Activated T-helper 2 cell treated with anti-CD3 and anti-CD28 coated beads, Interferon-gamma antibody, Interleukin-2, Interleukin-4, amounts not matched to agents 10 μg/mL and 5 μg/mL and 100 μg/mL, durations not matched to agents 14 hours and 24 hours and 36 hours (primary cell): ENCODE measurements at regions not wholly inside any gene's neighbourhood (a gene's known extent, or its start where the extent isn't known, plus 50 kb on each side); places are given as distances from the start of the nearest gene placed in this dataset.

Source experiments
- DNase-seq: peaks from one replicate; pipeline ENCODE4 v3.0.0; 2021; ENCODE audit warnings: low spot score
- H3K27ac Mint-ChIP-seq: one replicate; pipeline ENCODE4 v1.8.0; 2021; ENCODE audit warnings: mixed read lengths
- H3K27me3 Mint-ChIP-seq: one replicate; pipeline ENCODE4 v1.8.0; 2021; ENCODE audit warnings: low read depth, mixed read lengths
- H3K36me3 Mint-ChIP-seq: one replicate; pipeline ENCODE4 v1.8.0; 2021; ENCODE audit warnings: low read depth, mixed read lengths
- H3K4me1 Mint-ChIP-seq: one replicate; pipeline ENCODE4 v1.8.0; 2021; ENCODE audit warnings: low read depth, mixed read lengths
- H3K4me3 Mint-ChIP-seq: one replicate; pipeline ENCODE4 v1.8.0; 2021; ENCODE audit warnings: low read depth, mild to moderate bottlenecking, moderate library complexity, mixed read lengths
- H3K9me3 Mint-ChIP-seq: one replicate; pipeline ENCODE4 v1.8.0; 2021; ENCODE audit warnings: mixed read lengths
- intact Hi-C: fragments of 100-400 bp; cut with micrococcal nuclease; formaldehyde crosslinking; loops from one replicate; pipeline ENCODE4 v1.15.1; 2023

- no peaks in the 10 kb centered on the region for H3K9me3 Mint-ChIP-seq
- no peaks in the 10 kb centered on the region for H3K36me3 Mint-ChIP-seq
- H3K27ac Mint-ChIP-seq, result no peak overlapping the region
- no peak for DNase-seq
- no peaks in the 10 kb centered on the region for H3K27me3 Mint-ChIP-seq
- intact Hi-C loops, result no loop called here
- no peaks in the 10 kb centered on the region for H3K4me1 Mint-ChIP-seq
- H3K4me3 Mint-ChIP-seq, result no peak overlapping the region
These were observed 173.5 kb downstream of the TSHZ3 start for GRCh38 chr19:31175564-31176348.

DNA sequence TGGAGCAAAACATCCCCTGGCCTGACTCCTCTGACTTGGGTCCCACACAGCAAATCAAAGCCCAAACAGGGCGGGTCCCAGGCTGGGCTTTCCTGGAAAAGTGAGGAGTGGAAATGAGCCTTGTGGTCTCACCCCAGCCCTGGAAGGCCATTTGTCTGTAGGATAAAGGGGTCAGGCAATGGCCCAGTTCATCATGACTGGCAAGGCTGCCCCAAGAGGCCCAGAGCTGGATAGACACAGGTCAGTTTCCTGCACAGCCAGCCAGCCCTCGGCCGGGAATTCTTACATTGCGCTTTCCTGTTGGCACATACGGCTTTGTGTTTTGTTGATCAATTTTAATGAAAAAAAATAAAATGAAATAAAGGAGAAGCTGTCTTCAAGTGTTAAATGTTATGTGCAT, 174.3 kb downstream of the TSHZ3 start:
- H3K27me3 Mint-ChIP-seq, result no peaks in the 10 kb centered on the region
- no peaks in the 10 kb centered on the region for H3K36me3 Mint-ChIP-seq
- DNase-seq, result no peak
- no peak overlapping the region for H3K4me3 Mint-ChIP-seq
- intact Hi-C loops, result no loop called here
- H3K9me3 Mint-ChIP-seq, result no peaks in the 10 kb centered on the region
- H3K4me1 Mint-ChIP-seq, result no peaks in the 10 kb centered on the region
- no peak overlapping the region for H3K27ac Mint-ChIP-seq

DNA sequence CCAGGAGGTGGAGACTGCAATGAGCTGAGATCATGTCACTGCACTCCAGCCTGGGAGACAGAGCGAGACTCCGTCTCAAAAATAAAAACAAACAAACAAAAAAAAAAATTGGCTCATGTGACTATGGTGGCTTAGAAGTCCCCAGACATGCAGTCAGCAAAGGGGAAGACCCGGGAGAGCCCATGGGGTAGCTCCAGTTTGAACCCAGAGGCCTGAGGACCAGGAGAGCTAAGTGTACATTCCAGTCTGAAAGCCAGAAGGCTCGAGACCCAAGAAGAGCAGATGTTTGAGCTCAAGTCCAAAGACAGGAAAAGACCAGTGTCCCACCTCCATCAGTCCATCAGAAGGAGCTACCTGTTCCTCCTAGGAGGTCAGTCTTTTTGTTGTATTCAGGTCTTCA, 175.2 kb downstream of the TSHZ3 start:
- Mint-ChIP-seq H3K4me1 (no peaks in the 10 kb centered on the region), H3K9me3 (no peaks in the 10 kb centered on the region), H3K36me3 (no peaks in the 10 kb centered on the region), H3K4me3 (no peak overlapping the region), H3K27me3 (peaks cover 2% of the 10 kb centered on the region), H3K27ac (no peak overlapping the region)
- no peak for DNase-seq
- intact Hi-C loops, result no loop called here

DNA sequence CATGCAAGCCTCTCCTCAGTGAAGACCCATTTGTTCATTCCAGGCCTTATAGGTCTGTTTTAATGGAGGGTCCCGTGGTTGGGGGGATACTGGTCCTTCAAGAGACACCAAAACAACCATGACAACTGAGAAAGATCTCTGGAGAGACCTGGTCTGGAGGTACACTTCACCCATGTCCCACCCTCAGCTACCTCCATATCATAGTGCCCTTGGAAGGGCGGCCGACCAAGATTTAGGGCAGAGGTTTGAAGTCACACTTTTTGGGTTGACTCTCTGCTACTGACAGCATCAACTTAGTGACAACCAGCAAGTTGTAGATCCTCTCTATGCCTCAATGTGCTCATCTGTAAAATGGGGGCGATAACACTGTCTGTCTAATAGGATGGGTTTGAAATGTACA, 177.3 kb downstream of the TSHZ3 start:
- Mint-ChIP-seq H3K4me3 (no peak overlapping the region), H3K27ac (no peak overlapping the region), H3K27me3 (peaks cover 5% of the 10 kb centered on the region), H3K36me3 (no peaks in the 10 kb centered on the region), H3K4me1 (no peaks in the 10 kb centered on the region), H3K9me3 (no peaks in the 10 kb centered on the region)
- no peak for DNase-seq
- intact Hi-C loops, result no loop called here

DNA sequence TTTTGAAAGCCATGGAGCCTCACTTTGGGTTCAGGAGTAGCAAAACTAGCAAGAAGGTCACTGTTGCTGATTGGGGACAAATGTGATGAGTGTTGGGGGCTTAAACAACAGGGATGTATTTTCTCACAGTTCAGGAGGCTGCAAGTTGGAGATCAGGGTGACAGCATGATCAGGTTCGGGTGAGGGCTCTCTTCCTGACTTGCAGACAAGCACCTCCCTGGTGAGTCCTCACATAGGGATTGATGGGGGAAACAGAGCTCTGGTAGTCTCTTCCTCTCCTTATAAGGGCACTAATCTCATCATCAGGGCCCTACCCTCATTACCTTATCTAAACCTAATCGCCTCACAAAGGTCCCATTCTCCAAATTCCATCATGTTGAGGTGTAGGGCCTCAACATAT, 179.2 kb downstream of the TSHZ3 start:
- intact Hi-C loops, result no loop called here
- no peaks in the 10 kb centered on the region for H3K36me3 Mint-ChIP-seq
- H3K4me3 Mint-ChIP-seq, result no peak overlapping the region
- H3K4me1 Mint-ChIP-seq, result no peaks in the 10 kb centered on the region
- DNase-seq, result no peak
- H3K9me3 Mint-ChIP-seq, result no peaks in the 10 kb centered on the region
- H3K27ac Mint-ChIP-seq, result no peak overlapping the region
- H3K27me3 Mint-ChIP-seq, result peaks cover 16% of the 10 kb centered on the region

DNA sequence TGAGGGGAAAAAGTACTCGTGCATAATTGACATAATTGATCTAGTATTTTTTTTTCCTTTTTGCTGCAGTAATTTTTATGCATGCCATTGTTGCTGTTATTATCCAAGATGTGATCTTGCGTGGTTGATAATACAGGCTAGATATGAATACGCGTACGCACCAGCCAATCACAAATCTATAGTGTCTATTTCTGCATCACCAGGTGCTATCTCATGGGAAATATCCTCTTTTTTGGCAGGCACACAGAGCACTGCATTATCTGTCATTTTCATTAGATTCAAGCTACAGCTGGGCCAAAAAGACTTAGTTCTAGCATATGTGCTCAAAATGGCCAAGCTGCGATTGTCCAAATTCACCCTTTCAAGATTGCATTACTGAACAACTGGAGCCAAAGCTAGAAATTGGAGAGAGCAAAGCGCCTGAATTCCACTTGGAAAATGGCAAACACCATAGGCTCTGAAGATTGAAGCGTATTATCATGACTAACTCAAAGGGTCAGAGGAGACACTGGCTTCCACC, 181.1 kb downstream of the TSHZ3 start:
- H3K27me3 Mint-ChIP-seq, result peaks cover 22% of the 10 kb centered on the region
- H3K4me3 Mint-ChIP-seq, result no peak overlapping the region
- intact Hi-C loops, result no loop called here
- H3K4me1 Mint-ChIP-seq, result no peaks in the 10 kb centered on the region
- H3K27ac Mint-ChIP-seq, result no peak overlapping the region
- DNase-seq, result no peak
- no peaks in the 10 kb centered on the region for H3K9me3 Mint-ChIP-seq
- no peaks in the 10 kb centered on the region for H3K36me3 Mint-ChIP-seq

GRCh38 chr19:31167690-31168089, 181.5 kb downstream of the TSHZ3 start:
- Mint-ChIP-seq H3K27me3 (peaks cover 22% of the 10 kb centered on the region), H3K4me1 (no peaks in the 10 kb centered on the region), H3K9me3 (no peaks in the 10 kb centered on the region), H3K4me3 (no peak overlapping the region), H3K27ac (no peak overlapping the region), H3K36me3 (no peaks in the 10 kb centered on the region)
- DNase-seq, result no peak
- intact Hi-C loops, result no loop called here

GRCh38 chr19:31166206-31166605, 183.0 kb downstream of the TSHZ3 start:
- H3K27me3 Mint-ChIP-seq, result peaks cover 22% of the 10 kb centered on the region
- H3K4me1 Mint-ChIP-seq, result no peaks in the 10 kb centered on the region
- no peak overlapping the region for H3K27ac Mint-ChIP-seq
- no peaks in the 10 kb centered on the region for H3K36me3 Mint-ChIP-seq
- no peaks in the 10 kb centered on the region for H3K9me3 Mint-ChIP-seq
- H3K4me3 Mint-ChIP-seq, result no peak overlapping the region
- DNase-seq, result no peak
- intact Hi-C loops, result no loop called here

GRCh38 chr19:31164791-31165251, 184.4 kb downstream of the TSHZ3 start:
- Mint-ChIP-seq H3K27ac (no peak overlapping the region), H3K36me3 (no peaks in the 10 kb centered on the region), H3K9me3 (no peaks in the 10 kb centered on the region), H3K4me1 (no peaks in the 10 kb centered on the region), H3K4me3 (no peak overlapping the region), H3K27me3 (peaks cover 22% of the 10 kb centered on the region)
- no peak for DNase-seq
- intact Hi-C loops, result no loop called here

GRCh38 chr19:31160336-31160926, 188.8 kb downstream of the TSHZ3 start:
- no peaks in the 10 kb centered on the region for H3K4me1 Mint-ChIP-seq

GRCh38 chr19:31154021-31154420, 195.2 kb downstream of the TSHZ3 start:
- Mint-ChIP-seq H3K4me1 (no peaks in the 10 kb centered on the region), H3K4me3 (no peak overlapping the region), H3K36me3 (no peaks in the 10 kb centered on the region), H3K9me3 (no peaks in the 10 kb centered on the region), H3K27me3 (no peaks in the 10 kb centered on the region), H3K27ac (no peak overlapping the region)
- no peak for DNase-seq
- intact Hi-C loops, result no loop called here

More at GRCh38 chr19:31160336-31160926, 188.8 kb downstream of the TSHZ3 start:
- intact Hi-C loops, result no loop called here
- no peak overlapping the region for H3K4me3 Mint-ChIP-seq
- no peaks in the 10 kb centered on the region for H3K9me3 Mint-ChIP-seq
- H3K36me3 Mint-ChIP-seq, result no peaks in the 10 kb centered on the region
- H3K27me3 Mint-ChIP-seq, result peaks cover 8% of the 10 kb centered on the region
- H3K27ac Mint-ChIP-seq, result no peak overlapping the region
- no peak for DNase-seq

GRCh38 chr19:31152906-31153305, 196.3 kb downstream of the TSHZ3 start:
- Mint-ChIP-seq H3K36me3 (no peaks in the 10 kb centered on the region), H3K9me3 (no peaks in the 10 kb centered on the region), H3K4me3 (no peak overlapping the region), H3K4me1 (no peaks in the 10 kb centered on the region), H3K27me3 (no peaks in the 10 kb centered on the region), H3K27ac (no peak overlapping the region)
- DNase-seq, result no peak
- intact Hi-C loops, result no loop called here

DNA sequence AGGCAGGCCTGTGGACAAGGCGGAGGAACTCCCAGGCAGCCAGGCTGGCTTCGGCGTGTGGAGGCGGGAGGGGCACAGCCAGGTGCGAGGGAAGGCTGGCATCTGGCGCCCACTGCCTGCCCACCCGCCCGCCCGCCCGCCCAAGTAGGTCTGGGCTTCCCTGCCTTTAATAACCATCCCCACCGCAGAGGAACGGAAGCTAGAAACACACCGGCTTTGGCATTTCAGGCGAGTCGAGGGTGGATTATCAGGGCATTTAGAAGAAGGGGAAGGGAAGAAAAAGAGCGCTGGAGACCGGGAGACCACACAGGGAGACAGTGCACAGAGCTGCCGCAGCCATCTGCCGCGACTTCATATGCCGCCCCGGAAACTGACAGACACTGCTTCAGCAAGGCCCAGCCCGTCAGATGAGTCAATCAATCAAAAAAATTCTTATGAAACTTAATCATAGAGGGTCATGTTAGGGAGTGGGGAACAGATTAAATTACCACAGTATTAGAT, 199.7 kb downstream of the TSHZ3 start:
- intact Hi-C loops, result no loop called here
- no peak overlapping the region for H3K4me3 Mint-ChIP-seq
- no peaks in the 10 kb centered on the region for H3K4me1 Mint-ChIP-seq
- DNase-seq, result no peak
- H3K27ac Mint-ChIP-seq, result no peak overlapping the region
- H3K36me3 Mint-ChIP-seq, result no peaks in the 10 kb centered on the region
- H3K9me3 Mint-ChIP-seq, result no peaks in the 10 kb centered on the region
- H3K27me3 Mint-ChIP-seq, result no peaks in the 10 kb centered on the region
